Skeletal muscle cell (primary cell): ENCODE measurements at regions not wholly inside any gene's neighbourhood (a gene's known extent, or its start where the extent isn't known, plus 50 kb on each side); places are given as distances from the start of the nearest gene placed in this dataset.
"Not testable (repeated sequence)": the region's sequence is repeated elsewhere in the genome, so short reads cannot be mapped to it uniquely, and the experiment has no call there.

Experiments used
- DNase-seq: peaks from one replicate; pipeline ENCODE4 v3.0.0-alpha.2; 2010; ENCODE audit warnings: low read depth
- H3K4me3 ChIP-seq: 2 replicates; pipeline ENCODE4 v1.5.1; 2011; ENCODE audit warnings: low read depth, mild to moderate bottlenecking, control low read depth, low read length, moderate library complexity

GRCh38 chr6:144549837-144550747 is 265.0 kb downstream of the UTRN start:
- H3K4me3 ChIP-seq, result no peak overlapping the region
- DNase-seq, result no peak

GRCh38 chr6:144551339-144551738 is 266.2 kb downstream of the UTRN start:
- no peak for DNase-seq
- no peak overlapping the region for H3K4me3 ChIP-seq

DNA sequence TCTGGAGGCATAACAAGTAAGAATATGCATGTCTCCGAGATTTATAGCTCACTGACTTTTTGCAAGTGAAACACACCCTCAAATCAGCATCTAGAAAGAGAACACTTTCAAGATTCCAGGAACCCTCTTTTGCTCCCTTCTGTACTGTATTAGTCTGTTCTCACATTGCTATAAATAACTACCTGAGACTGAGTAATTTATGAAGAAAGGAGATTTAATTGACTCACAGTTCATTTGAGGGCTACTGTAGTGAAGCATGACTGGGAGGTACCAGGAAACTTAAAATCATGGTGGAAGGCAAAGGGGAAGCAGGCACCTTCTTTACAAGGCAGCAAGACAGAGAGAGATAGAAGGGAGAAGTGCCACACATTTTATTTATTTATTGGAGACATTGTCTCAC is 269.9 kb downstream of the UTRN start:
- DNase-seq, result no peak
- no peak overlapping the region for H3K4me3 ChIP-seq

DNA sequence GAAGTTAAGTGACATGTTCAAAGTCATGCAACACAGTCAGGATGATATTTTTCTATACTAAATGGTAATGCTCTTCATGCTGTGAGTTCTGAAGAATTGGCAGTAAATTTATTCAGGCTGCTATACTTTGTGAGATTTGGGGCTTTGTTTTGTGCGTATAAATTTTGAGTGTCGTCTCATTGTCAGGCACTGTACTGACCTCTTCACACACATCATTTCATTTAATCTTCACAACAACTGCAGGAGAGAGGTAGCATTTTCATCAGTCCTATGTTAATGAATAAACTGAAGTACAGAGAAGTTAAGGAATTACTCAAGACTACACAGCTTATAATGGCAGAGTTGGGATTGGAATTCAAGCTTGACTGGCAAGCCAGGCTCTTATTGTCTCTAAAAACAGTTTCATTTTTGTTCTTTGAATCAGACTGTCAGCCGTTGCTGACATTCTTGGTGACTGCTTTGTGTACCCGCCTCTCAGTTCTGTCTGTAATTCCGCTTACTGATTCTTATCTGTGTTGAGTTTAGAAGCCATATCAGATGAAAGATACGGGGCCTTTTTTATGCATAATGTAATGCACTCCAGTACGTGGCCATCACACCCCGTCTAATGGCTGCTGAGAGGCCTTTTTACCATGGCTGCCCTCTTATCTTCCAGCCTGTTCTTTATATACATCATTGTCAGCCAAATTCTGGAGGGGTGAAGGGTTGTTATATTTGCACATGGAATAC is 274.9 kb downstream of the UTRN start:
- DNase-seq, result no peak
- no peak overlapping the region for H3K4me3 ChIP-seq

- H3K4me3 ChIP-seq, result no peak overlapping the region
- no peak for DNase-seq
These were observed 276.4 kb downstream of the UTRN start for GRCh38 chr6:144561455-144562043.

DNA sequence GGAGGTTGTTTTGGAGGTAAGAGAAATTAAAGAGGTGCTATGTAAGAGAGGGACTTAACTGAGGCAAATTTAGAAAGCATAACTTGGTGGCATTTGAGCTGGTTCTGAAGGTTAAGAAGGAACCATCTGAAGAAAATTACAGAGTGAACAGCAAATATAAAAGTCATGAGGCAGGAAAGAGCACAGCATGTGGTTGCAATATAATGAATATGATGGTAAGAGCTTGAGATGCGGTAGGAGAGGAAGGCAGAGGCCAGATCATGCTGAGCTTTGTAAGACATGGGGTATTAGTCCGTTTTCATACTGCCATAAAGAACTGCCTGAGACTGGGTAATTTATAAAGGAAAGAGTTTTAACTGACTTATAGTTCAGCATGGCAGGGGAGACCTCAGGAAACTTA is 279.1 kb downstream of the UTRN start:
- no peak overlapping the region for H3K4me3 ChIP-seq
- DNase-seq, result no peak

DNA sequence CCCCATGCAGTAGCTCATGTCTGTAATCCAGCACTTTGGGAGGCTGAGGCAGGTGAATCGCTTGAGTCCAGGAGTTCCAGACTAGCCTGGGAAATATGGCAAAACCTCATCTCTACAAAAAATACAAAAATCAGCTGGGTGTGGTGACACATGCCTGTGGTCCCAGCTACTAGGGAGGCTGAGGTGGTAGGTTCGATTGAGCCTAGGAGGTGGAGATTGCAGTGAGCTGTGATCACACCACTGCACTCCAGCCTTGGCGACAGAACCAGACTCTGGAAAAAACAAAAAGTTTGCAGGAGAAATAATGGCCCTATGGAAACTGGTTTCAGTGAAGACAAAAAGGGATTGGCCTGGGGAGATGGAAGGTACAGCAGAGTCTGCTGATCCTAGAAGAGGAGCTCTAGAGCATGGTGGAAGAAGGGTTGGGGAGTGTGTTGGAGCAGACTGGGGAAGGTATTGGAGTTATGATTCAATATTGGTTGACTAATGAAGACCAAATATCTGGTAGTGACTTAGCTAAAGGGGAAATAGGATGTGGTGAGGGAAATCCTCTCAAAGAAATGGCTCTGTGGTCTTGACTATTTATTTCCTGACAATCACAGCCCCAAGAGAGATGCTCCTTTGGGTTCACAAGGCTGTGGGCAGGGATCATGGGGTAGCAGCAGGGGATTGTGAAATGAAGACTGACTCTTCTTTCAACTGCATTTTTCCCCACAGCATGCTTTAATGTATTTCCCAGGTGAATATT is 281.9 kb downstream of the UTRN start:
- H3K4me3 ChIP-seq, result no peak overlapping the region
- DNase-seq, result no peak

DNA sequence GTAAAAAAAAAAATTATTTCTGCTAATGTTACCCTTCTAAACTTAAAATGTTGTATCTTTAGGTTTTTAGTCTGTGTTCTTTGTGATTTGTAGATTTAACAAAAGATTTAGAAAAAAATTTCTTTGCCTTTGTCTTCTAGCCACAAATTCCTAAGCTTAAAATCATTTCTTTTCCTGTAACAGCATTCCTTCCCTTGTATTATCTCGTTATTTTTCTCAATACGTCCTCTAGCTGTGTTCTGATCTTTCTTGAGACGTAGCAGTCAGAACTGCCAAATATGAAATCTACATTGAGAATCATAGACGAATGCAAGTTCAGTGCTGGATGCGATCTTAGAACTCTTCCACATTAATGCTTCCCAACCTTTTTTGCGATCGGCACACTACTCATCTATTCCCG is 283.1 kb downstream of the UTRN start:
- DNase-seq, result no peak

GRCh38 chr6:144572541-144572940 is 287.4 kb downstream of the UTRN start:
- H3K4me3 ChIP-seq, DNase-seq: not testable (repeated sequence)

More for the DNA sequence above, 283.1 kb downstream of the UTRN start:
- H3K4me3 ChIP-seq, result no peak overlapping the region

GRCh38 chr6:144574796-144575195 is 289.7 kb downstream of the UTRN start:
- H3K4me3 ChIP-seq, result no peak overlapping the region
- DNase-seq, result no peak

GRCh38 chr6:144575327-144575726 is 290.2 kb downstream of the UTRN start:
- H3K4me3 ChIP-seq, result no peak overlapping the region
- DNase-seq, result no peak

DNA sequence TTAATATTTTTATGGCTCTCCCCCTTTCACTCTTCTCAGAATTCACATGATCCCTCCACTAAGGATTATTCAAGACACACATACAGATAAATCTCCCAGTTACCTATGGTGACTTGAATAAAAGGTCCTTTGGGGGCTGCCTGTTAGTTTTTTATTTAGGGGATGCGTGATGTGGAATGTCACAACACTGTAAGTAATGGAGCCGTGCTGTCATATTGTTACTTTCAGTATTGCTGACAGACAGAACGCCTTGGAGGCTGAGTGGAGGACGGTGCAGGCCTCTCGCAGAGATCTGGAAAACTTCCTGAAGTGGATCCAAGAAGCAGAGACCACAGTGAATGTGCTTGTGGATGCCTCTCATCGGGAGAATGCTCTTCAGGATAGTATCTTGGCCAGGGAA is 291.7 kb downstream of the UTRN start:
- DNase-seq, result no peak
- H3K4me3 ChIP-seq, result no peak overlapping the region

DNA sequence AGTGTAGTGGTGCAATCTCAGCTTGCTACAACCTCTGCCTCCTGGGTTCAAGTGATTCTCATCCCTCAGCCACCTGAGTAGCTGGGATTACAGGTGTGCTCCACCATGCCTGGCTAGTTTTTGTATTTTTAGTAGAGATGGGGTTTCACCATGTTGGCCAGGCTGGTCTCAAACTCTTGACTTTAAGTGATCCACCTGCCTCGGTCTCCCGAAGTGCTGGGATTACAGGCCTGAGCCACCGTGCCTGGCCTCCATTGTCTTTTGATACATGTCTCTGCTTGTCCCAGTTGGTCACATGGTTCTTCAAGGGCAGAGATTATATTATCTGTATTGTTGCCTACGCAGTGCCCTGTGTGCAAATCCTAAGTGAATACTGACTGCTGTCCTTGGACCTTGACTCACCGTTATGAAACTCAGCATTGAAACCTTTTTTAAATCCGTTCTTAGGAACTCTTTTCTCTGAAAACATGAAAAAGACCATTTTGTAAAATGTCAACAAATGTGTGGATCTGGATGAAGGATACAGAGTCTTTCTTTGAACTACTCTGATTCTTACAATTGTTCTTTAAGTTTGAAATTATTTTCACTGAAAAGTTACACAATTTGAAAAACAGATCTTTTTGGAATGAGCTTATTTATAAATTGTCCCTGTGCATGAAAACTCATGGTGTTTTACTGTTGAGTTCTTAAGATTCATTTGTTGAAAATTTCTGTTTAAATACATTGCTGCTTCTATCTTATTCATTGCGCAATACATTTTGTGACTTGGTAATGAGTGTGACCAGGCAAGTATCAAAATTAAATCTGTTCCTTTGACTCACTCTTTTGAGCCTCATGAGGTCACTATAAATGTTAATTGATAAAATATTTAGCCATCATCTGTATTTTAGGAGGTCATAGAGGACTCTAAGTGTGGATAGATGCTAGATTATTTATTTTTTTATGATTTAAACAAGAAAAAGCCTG is 293.5 kb downstream of the UTRN start:
- no peak for DNase-seq

DNA sequence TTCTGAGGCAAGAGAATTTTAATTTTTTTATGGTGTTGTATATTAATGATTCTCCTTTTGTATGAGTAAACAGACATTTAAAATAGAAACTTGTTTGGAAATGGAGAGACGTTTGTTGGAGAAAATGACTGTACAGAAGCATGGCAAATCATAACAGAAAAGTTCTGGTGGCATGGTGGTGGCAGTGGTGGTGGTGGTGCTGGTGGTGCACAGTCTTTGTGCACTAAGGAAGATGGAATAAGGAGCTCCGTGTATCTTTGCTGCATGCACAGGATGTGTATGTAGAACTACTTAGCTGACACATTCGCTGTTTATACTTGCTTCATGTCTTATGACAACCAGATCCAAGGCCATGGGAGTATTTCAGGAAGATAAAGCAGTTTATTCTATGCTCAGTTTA is 294.9 kb downstream of the UTRN start:
- DNase-seq, result no peak
- no peak overlapping the region for H3K4me3 ChIP-seq

More for the DNA sequence above, 293.5 kb downstream of the UTRN start:
- H3K4me3 ChIP-seq, result no peak overlapping the region

DNA sequence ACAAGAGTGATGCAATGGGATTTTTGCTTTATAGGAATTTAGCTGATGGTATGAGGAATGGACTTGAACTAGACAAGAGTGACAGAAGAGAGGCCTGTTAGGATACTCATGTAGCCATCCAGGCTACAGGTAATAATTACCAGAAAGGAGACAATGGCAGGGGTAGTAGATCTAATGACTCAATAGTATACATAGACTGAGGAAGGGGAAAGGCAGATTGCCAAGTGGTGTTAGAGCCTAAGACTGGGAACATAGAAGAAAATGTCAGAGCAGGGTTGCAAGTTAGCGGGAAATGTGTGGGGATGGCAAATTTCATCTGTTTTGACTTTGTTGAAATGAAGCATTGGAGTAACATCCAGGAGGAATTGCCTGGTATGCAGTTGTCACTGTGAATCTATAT is 295.6 kb downstream of the UTRN start:
- no peak for DNase-seq
- no peak overlapping the region for H3K4me3 ChIP-seq

- DNase-seq, result no peak
- no peak overlapping the region for H3K4me3 ChIP-seq
These were observed 296.8 kb downstream of the UTRN start for GRCh38 chr6:144581812-144582537.

DNA sequence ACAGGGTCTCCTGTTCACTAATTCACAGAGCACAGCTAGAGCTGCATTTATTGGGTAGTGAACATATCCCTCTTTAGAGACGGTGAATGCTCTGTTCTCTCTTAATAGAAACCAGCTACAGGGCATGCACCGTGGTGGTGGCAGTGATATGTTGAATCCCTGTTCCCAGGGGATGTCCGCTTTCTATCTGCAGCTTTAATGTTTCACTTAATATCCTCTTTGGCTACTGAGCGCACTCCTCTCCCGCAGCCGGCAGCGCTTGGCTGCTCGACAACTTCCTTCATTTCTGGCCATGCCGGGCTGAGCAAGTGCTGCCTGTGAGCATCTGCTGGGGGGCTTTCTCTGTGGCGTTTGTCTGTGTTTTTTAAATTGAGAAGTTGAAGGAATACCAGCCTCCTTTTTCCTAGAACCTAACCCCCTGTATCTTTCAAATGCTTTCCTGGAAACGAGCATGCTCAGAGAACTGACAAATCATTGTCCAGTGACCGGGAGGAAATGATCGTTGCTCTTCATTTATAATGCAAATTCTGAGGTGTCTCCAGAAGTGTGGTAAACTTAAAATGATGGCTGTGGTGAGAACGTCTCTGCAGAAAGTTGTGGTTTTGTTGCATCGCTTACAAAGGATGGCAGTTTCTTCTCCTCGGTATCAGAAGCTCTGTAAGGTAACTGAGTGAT is 297.9 kb downstream of the UTRN start:
- DNase-seq, result no peak
- H3K4me3 ChIP-seq, result peak overlapping the region; percentile 13

DNA sequence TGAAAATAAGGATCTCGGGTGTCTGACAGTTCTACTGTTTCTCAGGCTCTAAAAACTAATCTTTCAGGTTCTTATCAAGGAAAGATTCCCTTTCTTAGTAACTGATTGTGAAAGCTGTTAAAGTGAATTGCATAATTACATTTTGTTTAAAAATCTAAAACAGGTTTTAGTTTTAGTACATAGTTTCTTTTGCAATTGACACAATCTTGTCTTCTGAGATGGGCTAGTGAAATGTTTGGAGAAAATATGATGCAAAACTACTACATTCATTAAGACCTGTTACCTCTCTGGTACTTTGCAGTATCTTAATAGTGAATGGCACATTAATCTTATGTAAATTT is 298.4 kb downstream of the UTRN start:
- no peak overlapping the region for H3K4me3 ChIP-seq
- DNase-seq, result no peak
